Erythroblast (primary cell): ENCODE measurements at regions not wholly inside any gene's neighbourhood (a gene's known extent, or its start where the extent isn't known, plus 50 kb on each side); places are given as distances from the start of the nearest gene placed in this dataset.

ENCODE experiments used
- GATA1 ChIP-seq: IDR thresholded peaks from 2 replicates; pipeline ENCODE4 v1.6.1; 2011; ENCODE audit warnings: low read depth, mild to moderate bottlenecking, control low read depth, low read length, moderate library complexity
- POLR2A ChIP-seq: IDR thresholded peaks from 2 replicates; pipeline ENCODE4 v1.6.1; 2011; ENCODE audit warnings: mild to moderate bottlenecking, low read length

- no peak for TF ChIP-seq POLR2A
- no peak for TF ChIP-seq GATA1
These were observed 62.0 kb downstream of the GPX5 start for GRCh38 chr6:28587746-28588075.
